ENCODE measurements at regions not wholly inside any gene's neighbourhood (a gene's known extent, or its start where the extent isn't known, plus 50 kb on each side); places are given as distances from the start of the nearest gene placed in this dataset.
"Not testable (repeated sequence)": the region's sequence is repeated elsewhere in the genome, so short reads cannot be mapped to it uniquely, and the experiment has no call there.

DNA sequence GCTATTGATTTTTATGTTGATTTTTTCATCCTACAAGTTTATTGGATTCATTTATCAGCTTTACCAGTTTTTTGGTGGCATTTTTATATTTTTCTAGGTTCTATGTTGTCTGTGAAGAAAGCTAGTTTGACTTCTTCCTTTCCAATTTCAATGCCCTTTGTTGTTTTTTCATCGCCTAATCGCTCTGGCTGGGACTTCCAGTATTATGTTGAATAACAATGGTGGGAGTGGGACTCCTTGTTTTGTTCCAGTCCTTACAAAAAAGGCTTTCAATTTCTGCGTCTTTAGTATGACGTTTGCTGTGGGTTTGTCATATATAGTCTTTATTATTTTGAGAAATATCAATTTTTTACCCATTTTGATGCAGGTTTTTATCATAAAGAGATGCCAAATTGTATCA, 175.6 kb upstream of the CCNH start:
- DNase-seq = no peak

- not testable (repeated sequence) for DNase-seq
These were observed 171.0 kb upstream of the CCNH start for GRCh38 chr5:87583704-87584103.

DNA sequence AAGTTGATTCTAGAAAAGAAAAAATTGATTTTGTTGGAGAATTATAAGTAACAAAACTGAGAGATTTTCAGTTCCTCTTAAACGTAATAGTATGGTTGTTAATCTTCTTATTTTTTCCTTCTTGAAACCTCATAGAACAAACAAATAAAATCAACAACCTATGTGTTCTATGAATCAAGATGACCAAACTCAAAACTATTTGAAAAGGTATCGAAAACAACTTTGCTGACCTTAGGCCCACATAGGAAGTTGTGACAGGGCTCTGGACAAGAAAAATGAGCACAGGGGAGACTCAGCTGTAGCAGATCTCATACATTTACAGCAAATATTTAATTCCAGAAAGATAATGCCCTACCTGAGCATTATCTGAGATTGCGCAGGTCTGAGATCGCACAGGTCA, 169.4 kb upstream of the CCNH start:
- DNase-seq = no peak

DNA sequence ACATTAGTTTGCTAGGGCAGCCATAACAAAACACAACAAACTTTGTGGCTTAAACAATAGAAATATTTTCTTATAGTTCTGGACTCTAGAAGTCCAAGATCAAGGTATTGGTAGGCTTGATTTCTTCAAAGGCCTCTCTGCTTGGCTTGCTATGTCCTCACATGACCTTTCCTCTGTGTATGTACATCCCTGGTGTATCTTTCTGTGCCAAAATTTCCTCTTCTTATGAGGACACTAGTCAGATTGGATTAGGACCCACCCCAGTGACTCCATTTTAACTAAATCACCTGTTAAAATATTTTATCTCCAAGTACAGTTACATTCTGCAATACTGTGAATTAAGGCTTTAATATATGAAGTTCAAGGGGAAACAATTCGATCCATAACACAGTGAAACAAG, 168.9 kb upstream of the CCNH start:
- DNase-seq = no peak

DNA sequence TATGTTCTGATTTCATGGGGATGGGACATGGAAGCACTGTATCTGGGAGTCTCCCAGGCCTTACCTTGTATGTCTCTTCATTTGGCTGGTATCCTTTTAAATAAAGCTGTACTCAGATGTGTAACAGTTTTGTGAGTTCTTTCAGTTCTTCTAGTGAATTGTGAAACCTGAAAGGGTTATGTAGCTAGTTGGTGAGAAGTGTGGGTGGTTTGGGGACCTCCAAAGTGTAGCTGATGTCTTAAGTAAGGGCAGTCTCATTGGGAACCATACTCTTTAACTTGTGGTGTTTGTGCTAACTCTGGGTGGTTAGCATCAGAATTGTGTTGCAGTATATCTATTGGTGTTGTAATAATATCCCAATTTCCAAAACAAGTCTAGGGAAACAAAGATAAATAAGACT, 166.9 kb upstream of the CCNH start:
- no peak for DNase-seq

- no peak for DNase-seq
These were observed 164.1 kb upstream of the CCNH start for GRCh38 chr5:87576867-87577266.

DNA sequence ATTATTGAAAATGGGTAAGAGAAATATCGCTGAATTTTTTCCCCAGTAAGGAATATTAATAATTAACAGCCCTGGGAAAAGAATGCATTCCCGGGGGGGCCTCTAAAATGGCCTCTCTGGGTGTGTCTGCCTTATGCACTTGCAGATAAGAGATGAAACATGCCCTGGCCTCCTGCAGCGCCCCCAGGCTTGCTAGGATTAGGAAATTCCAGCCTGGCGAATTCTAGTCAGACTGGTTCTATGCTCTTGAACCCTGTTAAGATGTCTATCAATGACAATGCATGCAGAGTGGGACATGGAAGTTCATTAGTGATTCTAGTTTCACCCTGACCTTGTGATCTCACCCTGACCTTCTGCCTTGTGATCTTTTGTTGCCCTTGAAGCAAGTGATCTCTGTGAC, 163.6 kb upstream of the CCNH start:
- not testable (repeated sequence) for DNase-seq

- no peak for DNase-seq
These were observed 161.4 kb upstream of the CCNH start for GRCh38 chr5:87574106-87574505.

DNA sequence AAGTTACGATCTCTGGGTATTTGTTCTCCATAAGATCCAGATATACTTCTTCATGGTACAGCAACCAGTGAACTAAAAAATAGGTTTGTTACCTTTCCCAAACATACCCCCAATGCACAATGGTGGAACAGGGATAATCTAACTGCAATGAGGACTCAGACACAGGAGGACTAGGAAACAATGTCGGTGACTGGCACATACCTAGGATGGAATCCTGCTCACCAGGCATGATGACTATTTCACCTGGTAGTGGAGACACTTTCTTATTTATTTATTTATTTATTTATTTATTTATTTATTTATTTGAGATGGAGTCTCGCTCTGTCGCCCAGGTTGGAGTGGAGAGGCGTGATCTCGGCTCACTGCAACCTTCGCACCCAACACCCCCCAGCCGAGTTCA, 159.9 kb upstream of the CCNH start:
- DNase-seq = no peak

GRCh38 chr5:87572090-87572489, 159.4 kb upstream of the CCNH start:
- DNase-seq = no peak

DNA sequence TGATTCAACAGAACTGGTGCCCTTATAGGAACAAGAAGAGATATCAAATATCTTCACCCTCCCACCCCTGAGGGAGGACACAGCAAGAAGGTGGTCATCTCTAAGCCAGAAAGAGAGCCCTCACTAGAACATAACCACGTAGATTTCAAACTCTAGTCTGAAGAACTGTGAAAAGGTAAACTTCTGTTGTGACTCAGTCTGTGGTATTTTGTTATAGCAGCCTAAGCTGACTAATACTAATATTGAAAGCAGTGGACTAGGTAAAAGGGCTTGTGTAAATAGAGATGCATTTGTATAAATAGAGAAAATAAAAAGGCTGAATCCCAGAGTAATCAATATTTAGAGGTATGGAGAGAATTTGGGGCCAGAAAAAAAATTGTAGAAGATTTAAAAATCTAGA, 157.6 kb upstream of the CCNH start:
- no peak for DNase-seq

DNA sequence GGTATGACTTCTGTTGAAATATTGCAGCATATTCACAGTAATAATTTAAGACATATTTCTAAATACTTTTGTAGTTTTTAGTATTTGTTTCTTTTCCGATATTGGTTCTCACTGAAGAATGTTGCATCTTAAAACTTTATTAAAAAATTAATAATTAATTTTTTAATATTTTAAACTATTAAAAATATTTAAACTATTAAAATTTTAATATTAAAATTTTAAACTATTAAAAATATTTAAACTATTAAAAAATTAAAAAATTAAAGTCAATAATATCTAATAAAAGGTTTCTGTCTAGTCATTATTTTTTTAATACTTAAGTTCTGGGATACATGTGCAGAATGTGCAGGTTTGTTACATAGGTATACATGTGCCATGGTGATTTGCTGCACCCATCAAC, 149.3 kb upstream of the CCNH start:
- no peak for DNase-seq

GRCh38 chr5:87560528-87560927, 147.8 kb upstream of the CCNH start:
- DNase-seq = no peak

- no peak for DNase-seq
These were observed 139.2 kb upstream of the CCNH start for GRCh38 chr5:87551911-87552310.

DNA sequence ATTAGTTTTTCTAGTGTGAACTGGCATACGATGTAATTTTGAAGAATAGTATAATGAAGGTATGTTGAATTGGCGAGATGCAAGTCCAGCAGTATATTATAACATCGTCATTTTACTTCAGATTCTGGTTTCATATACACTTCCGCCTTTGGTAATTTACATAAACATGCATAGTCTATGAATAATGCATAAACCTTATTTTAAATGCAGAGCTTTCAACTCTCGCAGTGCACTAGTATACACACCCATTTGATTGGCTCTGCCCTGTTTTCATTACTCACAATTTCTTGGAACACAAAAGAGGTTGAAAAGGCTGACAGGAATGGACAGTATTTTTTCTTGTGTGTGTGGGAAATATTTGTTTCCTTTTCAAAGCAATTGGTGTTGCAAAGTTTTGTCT, 128.9 kb upstream of the CCNH start:
- no peak for DNase-seq

DNA sequence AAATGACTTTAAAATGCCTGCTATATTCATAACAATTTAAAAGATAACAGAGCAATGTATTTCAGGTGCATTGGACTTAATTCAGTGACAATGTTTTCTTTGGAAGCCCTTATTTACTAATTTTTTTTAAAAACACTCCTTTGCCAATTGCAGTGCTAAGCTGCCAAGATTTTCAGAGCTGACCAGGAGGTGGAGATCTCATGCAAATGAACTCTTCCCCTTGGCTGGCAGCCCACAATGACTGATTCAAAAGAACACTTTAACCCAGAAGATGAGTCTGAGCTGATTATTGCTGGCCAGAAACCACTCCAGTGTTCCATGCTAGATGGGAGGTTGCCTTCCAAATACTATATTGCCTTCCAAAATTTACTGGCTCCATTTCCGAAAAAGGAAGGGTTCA, 128.3 kb upstream of the CCNH start:
- peak; percentile 40 for DNase-seq

DNA sequence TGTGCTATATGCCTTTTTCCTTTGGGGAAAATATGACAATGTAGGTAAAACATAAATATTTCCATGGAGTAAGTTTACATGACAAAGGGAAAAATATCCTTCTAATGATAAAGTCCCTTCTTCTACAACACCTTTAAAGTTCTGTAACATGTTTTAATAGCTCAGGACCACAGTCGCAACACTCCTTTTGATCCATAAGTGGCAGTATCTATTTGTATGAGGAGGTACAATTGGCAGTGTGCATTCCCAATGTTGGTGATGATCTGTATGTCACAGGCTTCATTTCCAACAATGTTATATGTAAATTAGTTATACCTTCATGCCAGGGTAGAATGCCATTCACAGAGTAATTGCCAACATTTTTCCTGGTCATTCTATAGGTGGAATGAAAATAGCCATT, 127.1 kb upstream of the CCNH start:
- DNase-seq = no peak

GRCh38 chr5:87536365-87536764, 123.6 kb upstream of the CCNH start:
- DNase-seq = no peak

DNA sequence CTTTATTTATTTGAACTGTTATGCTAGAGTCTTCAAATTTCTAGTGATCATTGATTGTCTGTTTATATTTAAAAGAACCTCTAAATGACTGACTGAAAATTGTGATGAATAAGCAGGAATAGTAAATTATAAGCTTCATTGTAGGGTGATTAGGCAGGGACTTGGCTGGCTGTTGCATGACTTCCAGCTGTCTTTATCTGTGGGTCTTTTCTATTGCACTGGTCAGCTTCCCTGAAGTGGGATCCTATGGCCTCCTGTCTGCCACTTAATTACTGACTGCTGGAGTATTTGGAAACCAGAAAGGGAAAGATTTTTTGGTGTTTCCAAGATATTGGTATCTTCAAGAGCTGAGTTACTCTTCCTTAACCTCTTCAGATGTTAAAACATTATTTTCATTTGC, 123.0 kb upstream of the CCNH start:
- DNase-seq = no peak

DNA sequence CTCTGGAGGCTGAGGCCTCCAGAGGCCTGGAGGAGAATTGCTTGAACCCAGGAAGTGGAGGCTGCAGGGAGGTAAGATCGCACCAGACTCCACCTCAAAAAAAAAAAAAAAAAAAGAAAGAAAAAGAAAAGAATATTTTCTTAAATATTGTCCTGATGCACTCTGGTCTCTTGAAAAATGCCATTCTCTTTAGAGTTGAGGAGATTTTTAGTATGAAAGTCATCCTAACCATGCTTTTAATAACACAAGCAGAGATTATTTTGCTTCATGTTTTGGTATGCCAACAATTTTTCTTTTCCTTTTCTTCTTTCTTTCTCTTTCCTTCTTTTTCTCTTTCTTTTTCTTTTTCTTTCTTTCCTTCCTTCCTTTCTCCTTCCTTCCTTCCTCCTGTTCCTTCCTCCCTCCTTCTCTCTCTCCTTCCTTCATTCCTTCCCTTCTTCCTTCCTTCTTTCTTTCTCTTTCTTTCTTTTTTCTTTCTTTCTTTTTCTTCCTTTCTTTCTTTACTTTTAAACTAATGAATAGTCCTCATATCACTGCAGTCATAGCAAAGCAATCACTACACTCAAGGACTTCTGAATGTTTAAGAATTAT, 116.9 kb upstream of the CCNH start:
- DNase-seq = no peak

DNA sequence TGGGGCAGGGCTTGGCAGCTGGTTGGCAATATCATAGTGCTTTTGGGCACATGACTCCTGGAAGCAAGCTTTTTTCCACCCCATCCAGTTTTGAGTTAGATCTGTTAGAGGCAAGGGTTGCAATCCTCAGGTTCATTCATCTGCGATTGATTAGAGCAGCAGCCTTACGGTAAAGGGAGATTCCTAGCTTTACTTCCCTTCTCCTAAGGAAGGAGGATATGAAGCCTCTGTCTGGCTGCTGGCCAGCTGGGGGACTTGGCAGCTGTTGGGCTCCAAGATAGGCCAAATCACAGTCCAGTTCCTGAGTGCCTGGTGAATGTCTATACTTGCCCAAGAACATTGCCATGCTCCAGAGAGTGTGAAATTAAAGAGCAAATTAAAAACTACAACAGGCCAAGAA, 113.4 kb upstream of the CCNH start:
- no peak for DNase-seq

- DNase-seq = no peak
These were observed 111.5 kb upstream of the CCNH start for GRCh38 chr5:87524217-87524616.

- DNase-seq = not testable (repeated sequence)
These were observed 99.0 kb upstream of the CCNH start for GRCh38 chr5:87511778-87512177.

- no peak for DNase-seq
These were observed 90.3 kb upstream of the CCNH start for GRCh38 chr5:87503004-87503403.

GRCh38 chr5:87499478-87500410, 87.0 kb upstream of the CCNH start:
- no peak for DNase-seq

Measured in fibroblast of skin of right biceps (primary cell).